ENCODE measurements at regions not wholly inside any gene's neighbourhood (a gene's known extent, or its start where the extent isn't known, plus 50 kb on each side); places are given as distances from the start of the nearest gene placed in this dataset.

DNA sequence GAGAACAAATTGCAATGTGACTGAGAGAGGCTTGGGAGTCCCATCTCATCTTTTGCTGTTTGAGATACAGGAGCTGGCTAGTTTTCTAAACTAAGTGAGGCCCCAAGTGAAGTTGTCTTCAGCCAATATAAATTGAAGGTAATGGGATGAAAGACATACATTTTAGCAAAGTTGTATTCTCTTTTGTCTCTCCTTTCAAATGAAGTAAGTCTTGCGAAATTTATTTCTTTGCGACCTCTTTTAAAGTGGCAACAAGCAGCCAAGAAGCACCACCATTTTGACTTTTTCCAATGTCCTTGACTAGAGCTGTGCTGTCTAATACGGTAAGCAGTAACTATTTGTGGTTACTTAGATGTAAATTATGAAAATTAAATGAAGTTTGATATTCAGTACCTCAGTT is 385.7 kb downstream of the USP25 start:
- ATAC-seq (no peak), DNase-seq (no peak)
- peaks cover 0 to 2% (median 0%) of the 10 kb centered on the region in 12 donors for H3K4me1 ChIP-seq
- intact Hi-C loops (cut with DNase I), result no loop called here
- TF ChIP-seq, protein P1, sequence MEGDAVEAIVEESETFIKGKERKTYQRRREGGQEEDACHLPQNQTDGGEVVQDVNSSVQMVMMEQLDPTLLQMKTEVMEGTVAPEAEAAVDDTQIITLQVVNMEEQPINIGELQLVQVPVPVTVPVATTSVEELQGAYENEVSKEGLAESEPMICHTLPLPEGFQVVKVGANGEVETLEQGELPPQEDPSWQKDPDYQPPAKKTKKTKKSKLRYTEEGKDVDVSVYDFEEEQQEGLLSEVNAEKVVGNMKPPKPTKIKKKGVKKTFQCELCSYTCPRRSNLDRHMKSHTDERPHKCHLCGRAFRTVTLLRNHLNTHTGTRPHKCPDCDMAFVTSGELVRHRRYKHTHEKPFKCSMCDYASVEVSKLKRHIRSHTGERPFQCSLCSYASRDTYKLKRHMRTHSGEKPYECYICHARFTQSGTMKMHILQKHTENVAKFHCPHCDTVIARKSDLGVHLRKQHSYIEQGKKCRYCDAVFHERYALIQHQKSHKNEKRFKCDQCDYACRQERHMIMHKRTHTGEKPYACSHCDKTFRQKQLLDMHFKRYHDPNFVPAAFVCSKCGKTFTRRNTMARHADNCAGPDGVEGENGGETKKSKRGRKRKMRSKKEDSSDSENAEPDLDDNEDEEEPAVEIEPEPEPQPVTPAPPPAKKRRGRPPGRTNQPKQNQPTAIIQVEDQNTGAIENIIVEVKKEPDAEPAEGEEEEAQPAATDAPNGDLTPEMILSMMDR (IDR thresholded peaks at IDR 0.05), result no peak
- no peak overlapping the region for H3K4me3 ChIP-seq
- no peaks in the 10 kb centered on the region for H3K27me3 ChIP-seq
- H3K9me3 ChIP-seq, result peaks cover 0 to 10% (median 0%) of the 10 kb centered on the region in 12 donors
- H3K36me3 ChIP-seq, result no peaks in the 10 kb centered on the region
- WGBS, 4 donors, result 90 to 97% (median 95%) methylated on average over 3 of the region's 3 CpGs
- no peak overlapping the region for H3K27ac ChIP-seq

DNA sequence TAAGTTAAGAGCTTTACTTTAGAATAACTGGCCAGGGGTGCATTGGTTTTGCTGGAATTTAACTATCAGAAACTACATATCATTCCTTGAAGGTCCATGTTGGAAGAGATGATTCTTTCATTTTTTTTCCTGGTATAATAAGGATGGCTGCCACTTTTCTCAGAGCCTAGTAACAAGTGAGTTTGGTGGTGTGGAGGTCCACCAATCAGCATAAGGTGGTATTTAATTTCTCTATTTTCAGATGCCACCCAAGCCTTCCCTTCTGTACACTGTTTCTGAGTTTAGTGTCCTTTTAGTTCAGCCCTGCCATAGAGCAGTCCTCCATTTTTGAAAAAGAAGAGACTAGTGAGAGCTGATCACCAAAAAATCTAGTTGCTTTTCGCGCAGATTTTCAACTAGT is 386.3 kb downstream of the USP25 start:
- H3K4me3 ChIP-seq, result no peak overlapping the region
- no peaks in the 10 kb centered on the region for H3K27me3 ChIP-seq
- 95 to 98% (median 97%) methylated on average over 2 of the region's 2 CpGs for WGBS, 4 donors
- H3K36me3 ChIP-seq, result no peaks in the 10 kb centered on the region
- ATAC-seq (no peak), DNase-seq (no peak)
- intact Hi-C loops (cut with DNase I), result no loop called here
- no peak for TF ChIP-seq POLR2A (IDR thresholded peaks at IDR 0.05)
- TF ChIP-seq, protein P1 (IDR thresholded peaks at IDR 0.05), result no peak
- peaks cover 0 to 10% (median 0%) of the 10 kb centered on the region in 12 donors for H3K9me3 ChIP-seq
- no peak overlapping the region for H3K27ac ChIP-seq
- H3K4me1 ChIP-seq, result peaks cover 0 to 2% (median 0%) of the 10 kb centered on the region in 12 donors

DNA sequence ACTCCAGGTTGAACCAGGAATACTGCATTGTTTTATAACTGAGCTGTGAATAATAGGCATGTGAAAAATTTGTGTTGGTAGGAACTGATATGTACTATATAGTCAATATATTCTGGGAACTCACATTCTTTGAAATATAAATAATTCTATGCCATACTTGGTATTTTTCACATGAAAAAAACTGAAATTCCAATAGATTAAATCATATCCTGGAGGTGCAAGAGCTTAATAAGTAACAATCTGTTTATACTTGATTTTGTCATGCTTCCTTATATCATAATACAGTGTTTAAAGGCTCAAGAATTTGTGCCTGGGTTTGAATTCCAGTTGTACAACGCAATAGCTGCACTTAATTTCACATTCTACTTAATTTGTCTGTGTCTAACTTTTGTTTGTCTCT is 387.0 kb downstream of the USP25 start:
- ATAC-seq (no peak), DNase-seq (no peak)
- Histone ChIP-seq H3K4me3 (peak overlapping the region in 1 of 12 donors; percentile 39), H3K27me3 (no peaks in the 10 kb centered on the region), H3K27ac (peak overlapping the region in 7 of 12 donors; percentile 5 to 55 (median 28)), H3K9me3 (peaks cover 0 to 10% (median 0%) of the 10 kb centered on the region in 12 donors), H3K36me3 (no peaks in the 10 kb centered on the region), H3K4me1 (peaks cover 0 to 2% (median 0%) of the 10 kb centered on the region in 12 donors)
- 82 to 89% (median 85%) methylated on average over 1 of the region's 1 CpG for WGBS, 4 donors
- TF ChIP-seq POLR2A (IDR thresholded peaks at IDR 0.05), result no peak
- intact Hi-C loops (cut with DNase I), result no loop called here

DNA sequence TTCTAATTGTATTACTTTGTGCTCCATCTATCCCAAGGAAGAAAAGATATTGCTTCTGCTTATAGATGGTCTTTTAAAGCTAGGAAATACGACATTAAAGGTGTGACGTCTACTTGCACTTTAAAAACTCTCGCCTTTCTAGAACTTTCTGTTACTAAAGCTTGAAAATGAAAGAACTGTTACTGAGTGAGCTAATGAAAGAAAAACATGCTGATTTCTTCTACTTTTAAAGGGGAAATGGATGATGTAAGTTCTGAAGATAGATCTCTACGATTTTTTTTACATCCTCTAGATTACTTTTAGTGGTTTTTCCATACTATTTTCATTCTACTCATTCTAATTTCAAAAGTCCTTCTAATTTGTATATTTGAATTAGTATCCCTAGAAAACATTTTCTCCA is 387.5 kb downstream of the USP25 start:
- Histone ChIP-seq H3K27me3 (no peaks in the 10 kb centered on the region), H3K36me3 (no peaks in the 10 kb centered on the region), H3K4me1 (peaks cover 0 to 2% (median 0%) of the 10 kb centered on the region in 12 donors), H3K9me3 (peaks cover 0 to 13% (median 0%) of the 10 kb centered on the region in 12 donors), H3K4me3 (peak overlapping the region in 4 of 12 donors; percentile 1 to 39 (median 23)), H3K27ac (peak overlapping the region in 9 of 12 donors; percentile 5 to 55 (median 32))
- ATAC-seq, result peak in 1 of 4 donors; percentile 20
- intact Hi-C loops (cut with DNase I), result no loop called here
- DNase-seq, result no peak
- TF ChIP-seq, protein P1 (IDR thresholded peaks at IDR 0.05), result no peak
- no peak for TF ChIP-seq POLR2A (IDR thresholded peaks at IDR 0.05)
- 55 to 67% (median 63%) methylated on average over 4 of the region's 4 CpGs for WGBS, 4 donors

Measured in heart left ventricle (tissue), 16 donors.